Endothelial cell (in vitro differentiated cells): ENCODE measurements at regions not wholly inside any gene's neighbourhood (a gene's known extent, or its start where the extent isn't known, plus 50 kb on each side); places are given as distances from the start of the nearest gene placed in this dataset.

Experiments
- DNase-seq: peaks from one replicate; pipeline ENCODE4 v3.0.0; 2021; ENCODE audit warnings: low spot score
- H3K27ac Mint-ChIP-seq: one replicate; pipeline ENCODE4 v1.8.0; 2021; ENCODE audit warnings: mixed read lengths, inconsistent platforms; ENCODE audit not compliant: unreplicated experiment
- H3K27me3 Mint-ChIP-seq: one replicate; pipeline ENCODE4 v1.8.0; 2021; ENCODE audit warnings: mild to moderate bottlenecking, moderate library complexity, mixed read lengths, inconsistent platforms; ENCODE audit not compliant: unreplicated experiment
- H3K36me3 Mint-ChIP-seq: one replicate; pipeline ENCODE4 v1.8.0; 2021; ENCODE audit warnings: mild to moderate bottlenecking, low read depth, mixed read lengths, inconsistent platforms; ENCODE audit not compliant: unreplicated experiment
- H3K4me1 Mint-ChIP-seq: one replicate; pipeline ENCODE4 v1.8.0; 2021; ENCODE audit warnings: mild to moderate bottlenecking, mixed read lengths, inconsistent platforms; ENCODE audit not compliant: unreplicated experiment
- H3K4me3 Mint-ChIP-seq: one replicate; pipeline ENCODE4 v1.8.0; 2021; ENCODE audit warnings: mild to moderate bottlenecking, mixed read lengths, inconsistent platforms; ENCODE audit not compliant: unreplicated experiment
- H3K9me3 Mint-ChIP-seq: one replicate; pipeline ENCODE4 v1.8.0; 2021; ENCODE audit warnings: mixed read lengths, inconsistent platforms; ENCODE audit not compliant: unreplicated experiment
- TF ChIP-seq, protein P1 (sequence below): fragments of 200-600 bp; sonication (generic); IDR thresholded peaks from one replicate; pipeline ENCODE4 v1.5.0; 2021; ENCODE audit warnings: antibody characterized with exemption; ENCODE audit not compliant: unreplicated experiment

DNA sequence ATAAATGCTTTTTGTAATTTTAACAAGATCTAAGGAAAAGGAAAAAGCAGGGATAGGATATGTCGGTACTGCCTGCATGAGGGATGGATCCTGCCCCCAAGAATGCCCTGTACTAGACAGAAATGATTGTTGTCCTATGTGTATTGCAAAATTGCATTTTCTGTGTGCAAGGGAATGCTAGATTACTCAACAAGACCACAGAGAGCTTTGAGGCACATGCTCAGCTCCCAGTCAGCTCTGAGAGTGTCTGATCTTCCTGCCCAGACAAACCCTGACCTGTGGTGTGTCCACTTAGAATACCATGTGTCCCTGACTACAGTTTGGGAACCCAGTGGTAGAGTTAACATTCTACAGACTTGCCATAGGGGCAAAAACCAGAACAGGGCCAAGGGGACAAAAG, 129.2 kb upstream of the PAK3 start:
- Mint-ChIP-seq H3K4me3 (no peak overlapping the region), H3K4me1 (no peaks in the 10 kb centered on the region), H3K9me3 (no peaks in the 10 kb centered on the region), H3K27me3 (no peaks in the 10 kb centered on the region), H3K27ac (no peak overlapping the region), H3K36me3 (no peaks in the 10 kb centered on the region)
- DNase-seq: no peak
- TF ChIP-seq, protein P1, sequence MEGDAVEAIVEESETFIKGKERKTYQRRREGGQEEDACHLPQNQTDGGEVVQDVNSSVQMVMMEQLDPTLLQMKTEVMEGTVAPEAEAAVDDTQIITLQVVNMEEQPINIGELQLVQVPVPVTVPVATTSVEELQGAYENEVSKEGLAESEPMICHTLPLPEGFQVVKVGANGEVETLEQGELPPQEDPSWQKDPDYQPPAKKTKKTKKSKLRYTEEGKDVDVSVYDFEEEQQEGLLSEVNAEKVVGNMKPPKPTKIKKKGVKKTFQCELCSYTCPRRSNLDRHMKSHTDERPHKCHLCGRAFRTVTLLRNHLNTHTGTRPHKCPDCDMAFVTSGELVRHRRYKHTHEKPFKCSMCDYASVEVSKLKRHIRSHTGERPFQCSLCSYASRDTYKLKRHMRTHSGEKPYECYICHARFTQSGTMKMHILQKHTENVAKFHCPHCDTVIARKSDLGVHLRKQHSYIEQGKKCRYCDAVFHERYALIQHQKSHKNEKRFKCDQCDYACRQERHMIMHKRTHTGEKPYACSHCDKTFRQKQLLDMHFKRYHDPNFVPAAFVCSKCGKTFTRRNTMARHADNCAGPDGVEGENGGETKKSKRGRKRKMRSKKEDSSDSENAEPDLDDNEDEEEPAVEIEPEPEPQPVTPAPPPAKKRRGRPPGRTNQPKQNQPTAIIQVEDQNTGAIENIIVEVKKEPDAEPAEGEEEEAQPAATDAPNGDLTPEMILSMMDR: no peak

DNA sequence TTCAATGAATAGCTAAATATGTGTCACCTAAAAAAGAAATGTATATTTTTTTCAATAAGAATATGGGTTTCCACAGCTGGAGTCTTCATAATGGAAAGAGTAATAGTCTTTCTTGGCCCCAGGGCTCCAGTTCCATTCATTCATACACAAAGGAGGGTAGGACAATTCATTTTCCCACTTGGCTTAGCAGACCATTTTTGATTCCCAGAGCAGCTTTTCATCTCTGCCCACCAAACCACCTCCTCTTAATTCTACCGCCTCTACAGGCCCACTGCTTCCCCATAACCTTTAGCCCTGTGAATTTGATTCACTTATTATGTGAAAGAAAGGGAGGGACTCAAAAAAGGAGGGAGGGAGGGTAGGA, 129.9 kb upstream of the PAK3 start:
- no peak overlapping the region for H3K27ac Mint-ChIP-seq
- TF ChIP-seq, protein P1: no peak
- no peaks in the 10 kb centered on the region for H3K27me3 Mint-ChIP-seq
- no peak overlapping the region for H3K4me3 Mint-ChIP-seq
- H3K9me3 Mint-ChIP-seq: no peaks in the 10 kb centered on the region
- DNase-seq: no peak
- no peaks in the 10 kb centered on the region for H3K4me1 Mint-ChIP-seq
- no peaks in the 10 kb centered on the region for H3K36me3 Mint-ChIP-seq

DNA sequence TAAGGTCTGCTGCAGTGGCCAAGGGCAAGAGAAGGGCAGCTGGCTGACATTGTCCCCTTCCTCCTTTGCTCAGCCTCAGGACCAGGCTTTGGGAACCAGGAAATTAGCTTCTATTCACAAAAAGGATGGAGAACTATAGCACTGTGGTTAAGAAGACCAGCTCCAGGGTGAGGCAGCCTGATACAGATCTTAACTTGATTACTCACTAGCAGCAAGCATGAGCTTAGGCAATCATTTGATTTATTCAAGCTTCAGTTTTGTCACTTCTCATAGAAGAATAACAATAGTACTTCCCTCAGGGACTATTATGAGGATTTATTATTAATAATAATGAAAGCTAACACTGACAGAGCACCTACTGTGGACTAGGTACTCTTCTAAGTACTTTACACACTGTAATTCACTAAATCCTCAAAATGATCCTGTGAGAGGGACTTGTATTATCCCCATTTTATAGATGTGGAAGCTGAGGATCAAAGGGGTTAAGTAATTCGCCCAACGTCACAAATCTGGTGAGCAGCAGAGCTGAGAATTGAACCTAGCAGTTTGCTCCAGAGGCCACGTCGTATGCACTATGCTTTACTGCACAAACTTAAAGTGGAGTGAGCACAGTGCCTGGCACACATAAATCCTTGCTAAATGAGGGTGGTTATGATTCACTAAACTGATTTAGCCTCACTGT, 130.4 kb upstream of the PAK3 start:
- no peak for DNase-seq
- Mint-ChIP-seq H3K4me3 (no peak overlapping the region), H3K27me3 (no peaks in the 10 kb centered on the region), H3K27ac (no peak overlapping the region), H3K36me3 (no peaks in the 10 kb centered on the region), H3K4me1 (no peaks in the 10 kb centered on the region), H3K9me3 (no peaks in the 10 kb centered on the region)
- TF ChIP-seq, protein P1: no peak

DNA sequence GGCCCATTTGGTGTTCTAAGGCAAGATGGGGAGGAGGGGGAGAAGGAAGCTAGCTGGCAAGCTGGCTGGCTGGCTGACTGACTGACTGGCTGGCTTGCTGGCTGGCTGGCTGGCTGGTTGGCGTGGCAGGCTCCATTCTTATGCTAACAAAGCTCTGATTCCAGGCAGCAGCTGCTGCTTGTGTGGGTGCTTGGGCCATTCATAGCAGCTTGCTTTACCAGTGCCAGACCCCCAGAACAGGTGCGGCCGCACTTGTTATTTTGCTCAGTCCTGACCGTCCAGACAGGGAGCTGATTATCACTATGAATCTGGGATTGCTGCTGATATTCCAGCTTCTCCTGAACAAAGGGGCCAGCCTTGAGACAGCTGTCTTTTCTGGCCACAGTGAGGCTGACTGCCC, 131.2 kb upstream of the PAK3 start:
- Mint-ChIP-seq H3K4me3 (no peak overlapping the region), H3K27me3 (no peaks in the 10 kb centered on the region), H3K27ac (no peak overlapping the region), H3K4me1 (no peaks in the 10 kb centered on the region), H3K9me3 (no peaks in the 10 kb centered on the region), H3K36me3 (no peaks in the 10 kb centered on the region)
- TF ChIP-seq, protein P1: no peak
- DNase-seq: no peak

DNA sequence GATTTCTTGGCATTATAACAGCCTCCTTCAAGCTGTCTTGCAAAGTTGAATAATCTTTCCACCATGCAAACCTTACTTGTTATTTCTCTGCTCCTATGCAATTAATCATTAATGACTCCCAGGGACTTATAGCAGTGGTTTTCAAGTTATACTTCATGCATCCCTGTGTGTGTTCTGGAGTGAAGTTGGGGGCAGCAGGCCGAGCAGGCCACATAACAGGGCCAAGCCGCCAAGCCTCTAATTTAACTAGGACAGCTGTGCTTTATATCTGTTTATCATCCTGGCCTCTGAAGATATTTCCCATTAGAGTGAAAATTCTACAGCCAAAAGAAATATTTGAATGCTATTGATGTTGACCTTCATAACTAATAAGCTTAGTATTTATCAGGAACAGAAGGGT, 133.5 kb upstream of the PAK3 start:
- Mint-ChIP-seq H3K36me3 (no peaks in the 10 kb centered on the region), H3K9me3 (no peaks in the 10 kb centered on the region), H3K27ac (no peak overlapping the region), H3K4me1 (no peaks in the 10 kb centered on the region), H3K4me3 (no peak overlapping the region), H3K27me3 (no peaks in the 10 kb centered on the region)
- TF ChIP-seq, protein P1: no peak
- no peak for DNase-seq
